Kidney capillary endothelial cell (primary cell): ENCODE measurements at regions not wholly inside any gene's neighbourhood (a gene's known extent, or its start where the extent isn't known, plus 50 kb on each side); places are given as distances from the start of the nearest gene placed in this dataset.
"Not testable (repeated sequence)": the region's sequence is repeated elsewhere in the genome, so short reads cannot be mapped to it uniquely, and the experiment has no call there.

Source experiments
- DNase-seq: peaks from one replicate; pipeline ENCODE4 v3.0.0-alpha.2; 2018; ENCODE audit warnings: low spot score

DNA sequence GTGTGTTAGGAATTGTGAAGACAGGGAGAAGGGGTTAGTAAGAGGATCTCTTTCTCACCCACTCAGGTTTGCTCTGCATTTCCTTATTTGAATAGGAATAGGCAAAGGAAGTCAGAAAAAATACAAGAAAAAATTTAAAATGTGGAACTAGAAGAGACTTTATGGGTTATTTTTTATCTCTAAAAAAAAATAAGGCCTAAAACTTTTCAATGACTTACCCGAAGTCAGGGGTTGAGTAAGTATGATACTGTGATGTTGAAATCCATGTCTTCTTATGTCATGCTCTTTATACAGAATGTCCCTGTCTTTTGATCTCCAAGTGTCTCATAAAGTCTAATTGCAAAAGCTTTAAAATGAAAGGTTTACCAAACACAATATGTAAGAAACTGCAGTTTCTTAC, 148.3 kb upstream of the PIK3R1 start:
- no peak for DNase-seq

DNA sequence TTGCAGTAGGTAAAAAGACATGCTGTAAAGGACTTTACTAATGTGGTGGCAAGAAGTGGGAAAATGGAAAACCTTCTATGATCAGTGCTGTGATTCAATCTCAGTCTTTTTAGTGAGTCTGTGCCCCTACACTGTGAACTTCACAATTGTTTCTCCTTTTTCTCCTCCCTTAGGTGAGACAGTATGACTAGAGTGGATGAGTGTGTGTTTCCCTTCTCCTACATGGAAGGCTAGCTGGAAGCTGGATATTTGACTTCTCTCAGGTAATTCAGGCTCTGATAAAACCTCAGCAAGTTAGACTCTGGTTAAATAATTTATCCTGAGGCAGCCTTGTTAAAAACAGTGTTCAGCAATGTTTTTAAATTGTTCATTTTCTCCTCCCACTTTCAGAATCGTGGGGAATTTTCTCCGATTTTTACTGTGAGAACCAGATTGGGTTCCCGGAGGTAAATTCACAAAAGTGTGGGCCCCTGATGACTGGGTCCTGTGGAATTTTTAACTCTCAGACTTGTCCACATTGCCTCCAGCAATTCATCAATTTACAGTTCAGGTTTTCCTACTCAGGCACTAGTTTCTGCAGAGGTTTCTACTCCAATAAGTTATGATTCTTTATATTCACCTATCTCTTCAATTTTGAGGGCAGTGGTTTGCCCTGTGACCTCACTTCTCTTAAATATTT, 149.1 kb upstream of the PIK3R1 start:
- DNase-seq, result no peak

DNA sequence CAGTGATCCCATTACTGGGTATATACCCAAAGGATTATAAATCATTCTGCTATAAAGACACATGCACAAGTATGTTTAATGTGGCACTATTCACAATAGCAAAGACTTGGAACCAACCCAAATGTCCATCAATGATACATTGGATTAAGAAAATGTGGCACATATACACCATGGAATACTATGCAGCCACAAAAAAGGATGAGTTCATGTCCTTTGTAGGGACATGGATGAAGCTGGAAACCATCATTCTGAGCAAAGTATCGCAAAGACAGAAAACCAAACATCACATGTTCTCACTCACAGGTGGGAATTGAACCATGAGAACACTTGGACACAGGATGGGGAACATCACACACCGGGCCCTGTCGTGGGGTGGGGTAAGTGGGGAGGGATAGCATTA, 150.2 kb upstream of the PIK3R1 start:
- not testable (repeated sequence) for DNase-seq

DNA sequence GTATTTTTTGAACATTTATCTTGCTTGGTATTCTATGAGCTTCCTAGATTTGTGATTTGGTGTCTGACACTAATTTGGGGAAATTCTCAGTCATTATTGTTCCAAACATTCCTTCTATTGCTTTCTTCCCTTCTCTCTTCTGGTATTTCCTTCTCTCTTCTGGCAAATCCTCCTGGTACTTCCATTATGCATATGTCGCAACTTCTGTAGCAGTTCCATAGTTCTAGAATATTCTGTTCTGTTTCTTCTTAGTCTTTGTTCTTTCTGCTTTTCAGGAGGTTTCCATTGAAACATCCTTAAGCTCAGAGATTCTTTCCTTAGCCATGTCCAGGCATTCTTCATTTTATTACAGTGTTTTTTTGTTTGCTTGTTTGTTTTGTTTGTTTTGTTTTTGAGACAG, 155.2 kb upstream of the PIK3R1 start:
- no peak for DNase-seq

DNA sequence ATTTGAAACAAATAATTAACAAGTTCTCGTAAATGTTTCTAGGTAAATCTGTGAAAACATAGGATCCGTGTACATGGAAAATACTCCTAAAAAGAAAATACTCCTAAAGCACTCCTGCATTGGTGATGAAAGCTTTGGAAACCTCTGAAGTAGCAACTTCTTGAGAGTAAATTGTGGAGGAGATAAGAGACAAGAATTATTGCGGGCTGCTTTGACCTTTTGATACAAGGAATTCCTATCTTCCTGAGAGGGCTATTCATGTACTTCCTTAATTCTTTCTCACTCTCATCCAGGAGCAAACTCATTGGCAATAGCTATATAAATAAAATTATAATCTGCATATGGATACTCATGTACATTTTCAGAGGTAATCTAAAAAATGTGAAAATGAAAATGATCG, 158.4 kb upstream of the PIK3R1 start:
- DNase-seq, result no peak

DNA sequence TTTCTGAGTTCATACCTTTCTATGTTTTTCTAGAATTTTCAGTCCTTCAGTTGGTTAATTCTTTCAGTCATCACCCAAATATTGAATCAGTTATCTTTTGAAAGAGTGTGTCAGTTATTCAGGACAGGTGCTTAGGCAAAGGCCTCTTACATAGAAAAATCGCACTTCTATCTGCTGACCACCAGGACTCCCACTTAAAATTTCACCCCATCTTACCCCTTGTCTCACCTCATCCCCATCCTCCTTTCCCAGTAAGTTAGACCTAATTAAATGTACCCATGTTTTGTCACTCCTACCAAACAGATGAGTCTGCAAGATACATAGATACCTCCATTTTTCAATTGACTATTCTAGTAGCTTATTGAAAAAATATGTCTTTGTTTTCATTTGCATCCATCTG, 159.9 kb upstream of the PIK3R1 start:
- DNase-seq, result no peak

DNA sequence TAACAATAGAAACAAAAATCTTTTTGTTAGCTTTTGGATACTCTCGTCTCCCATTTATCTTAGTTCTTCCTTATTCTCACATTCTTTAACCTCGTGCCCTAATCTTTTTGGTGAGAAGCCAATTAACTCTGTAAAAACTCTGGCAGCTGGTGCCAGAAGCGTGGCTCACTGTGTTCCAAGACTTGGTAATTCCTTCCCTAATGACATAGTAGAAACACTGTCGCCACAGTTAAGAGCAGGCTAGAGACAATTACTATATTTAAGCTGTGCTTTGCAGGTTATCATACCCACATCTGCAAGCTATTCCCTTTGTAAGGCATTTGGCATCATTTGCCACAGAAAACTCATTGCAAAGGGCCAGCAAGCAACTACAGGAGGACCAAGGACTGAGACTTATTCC, 160.9 kb upstream of the PIK3R1 start:
- no peak for DNase-seq

DNA sequence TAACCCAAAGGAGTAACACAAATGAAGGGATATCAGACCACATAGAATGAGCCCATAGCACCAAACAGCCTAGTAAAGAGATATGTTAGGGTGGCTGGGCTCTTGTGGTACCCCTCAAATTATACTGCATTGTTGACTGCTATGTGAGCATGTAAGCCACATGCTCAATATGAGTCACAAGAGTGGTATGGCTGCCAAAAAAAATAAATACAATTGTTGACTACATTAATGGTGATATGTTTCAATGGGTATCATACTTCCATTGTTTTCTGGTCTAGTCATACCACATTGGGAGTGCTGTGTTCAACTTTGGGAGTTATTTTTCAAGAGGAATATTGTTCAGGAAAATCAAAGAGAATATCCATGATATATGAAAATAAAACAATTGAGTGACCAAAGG, 162.4 kb upstream of the PIK3R1 start:
- DNase-seq, result peak; percentile 35

DNA sequence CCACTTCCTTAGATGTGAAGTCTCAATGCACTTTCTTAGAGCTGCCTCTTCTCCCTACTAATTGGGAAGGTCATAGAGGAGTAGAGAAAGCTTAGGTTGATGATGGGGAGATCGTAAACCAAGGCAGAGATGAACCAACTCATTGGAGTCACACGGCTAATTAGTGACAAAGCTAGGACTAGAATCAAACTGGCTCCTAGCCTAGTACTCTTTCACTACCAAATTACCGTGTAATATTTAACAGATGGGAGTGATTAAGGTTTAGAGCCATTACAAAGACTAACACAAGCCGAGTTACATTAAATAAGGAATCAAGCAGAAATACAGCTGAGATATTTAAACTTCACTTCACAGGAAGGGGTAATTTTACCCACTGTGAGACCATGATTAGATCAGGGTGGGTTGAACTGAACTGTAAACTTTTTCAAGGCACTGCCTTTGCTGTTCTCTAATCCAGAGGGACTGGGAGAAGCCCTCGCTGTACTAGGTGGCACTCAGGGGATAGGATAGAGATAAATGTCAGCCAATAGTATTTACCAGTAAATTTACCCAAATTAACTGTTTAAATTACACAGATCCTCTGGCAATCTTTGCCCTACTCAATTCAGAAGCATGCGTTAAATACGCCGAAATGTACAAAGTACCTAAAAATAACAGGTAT, 166.4 kb upstream of the PIK3R1 start:
- no peak for DNase-seq

DNA sequence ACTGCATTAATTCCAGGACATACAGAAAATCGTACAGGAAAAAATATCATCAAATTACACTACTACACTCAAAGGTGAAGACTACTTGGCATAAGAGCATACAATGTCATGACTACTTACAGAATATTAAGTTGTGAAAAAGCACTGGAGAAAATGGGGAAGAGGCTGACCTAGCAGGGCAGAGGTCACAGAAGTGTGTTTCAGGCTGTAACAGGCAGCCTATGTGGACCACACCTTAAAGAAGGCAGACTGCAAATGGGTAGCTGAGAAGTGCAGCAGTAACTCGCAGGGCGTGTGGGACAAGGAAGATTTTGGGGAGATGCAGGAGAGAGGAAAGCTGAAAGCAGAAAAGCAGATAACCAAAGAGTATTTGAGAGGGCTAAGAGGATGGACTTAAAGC, 167.0 kb upstream of the PIK3R1 start:
- DNase-seq, result no peak

DNA sequence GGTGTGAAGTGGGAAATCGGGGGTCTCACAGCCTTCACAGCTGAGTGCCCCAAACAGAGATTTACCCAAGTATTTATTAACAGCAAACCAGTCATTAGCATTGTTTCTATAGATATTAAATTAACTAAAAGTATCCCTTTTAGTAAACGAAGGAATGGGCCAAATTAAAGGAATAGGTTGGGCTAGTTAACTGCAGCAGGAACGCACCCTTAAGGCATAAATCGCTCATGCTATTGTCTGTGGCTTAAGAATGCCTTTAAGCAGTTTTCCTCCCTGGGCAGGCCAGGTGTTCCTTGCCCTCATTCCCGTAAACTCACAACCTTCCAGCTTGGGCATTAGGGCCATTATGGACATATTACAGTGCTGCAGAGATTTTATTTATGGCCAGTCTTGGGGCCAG, 167.5 kb upstream of the PIK3R1 start:
- not testable (repeated sequence) for DNase-seq

DNA sequence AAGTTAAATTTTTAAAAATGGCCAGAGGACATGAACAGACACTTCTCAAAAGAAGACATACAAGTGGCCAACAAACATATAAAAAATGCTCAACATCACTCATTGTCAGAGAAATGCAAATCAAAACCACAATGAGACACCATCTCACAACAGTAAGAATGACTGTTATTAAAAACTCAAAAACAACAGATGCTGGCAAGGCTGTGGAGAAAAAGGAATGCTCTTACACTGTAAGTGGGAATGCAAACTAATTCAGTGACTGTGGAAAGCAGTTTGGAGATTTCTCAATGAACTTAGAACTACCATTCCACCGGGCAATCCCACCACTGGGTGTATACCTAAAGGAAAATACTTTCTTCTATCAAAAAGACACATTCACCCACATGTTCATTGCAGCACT, 168.5 kb upstream of the PIK3R1 start:
- no peak for DNase-seq

DNA sequence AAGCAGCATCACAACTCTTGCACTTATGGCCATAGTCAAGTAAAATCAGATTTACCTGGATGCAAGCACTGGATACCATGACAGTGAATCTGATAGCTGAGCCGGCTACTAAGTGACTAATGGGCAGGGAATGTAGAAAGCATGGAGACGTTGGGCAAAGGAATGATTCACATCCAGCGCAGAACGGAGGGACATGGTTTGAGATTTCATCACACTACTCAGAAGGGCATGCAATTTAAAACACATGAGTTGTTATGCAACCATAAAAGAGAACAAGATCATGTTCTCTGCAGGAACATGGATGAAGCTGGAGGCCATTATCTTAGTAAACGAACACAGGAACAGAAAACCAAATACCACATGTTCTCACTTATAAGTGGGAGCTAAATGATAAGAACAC, 169.1 kb upstream of the PIK3R1 start:
- peak; percentile 15 for DNase-seq

DNA sequence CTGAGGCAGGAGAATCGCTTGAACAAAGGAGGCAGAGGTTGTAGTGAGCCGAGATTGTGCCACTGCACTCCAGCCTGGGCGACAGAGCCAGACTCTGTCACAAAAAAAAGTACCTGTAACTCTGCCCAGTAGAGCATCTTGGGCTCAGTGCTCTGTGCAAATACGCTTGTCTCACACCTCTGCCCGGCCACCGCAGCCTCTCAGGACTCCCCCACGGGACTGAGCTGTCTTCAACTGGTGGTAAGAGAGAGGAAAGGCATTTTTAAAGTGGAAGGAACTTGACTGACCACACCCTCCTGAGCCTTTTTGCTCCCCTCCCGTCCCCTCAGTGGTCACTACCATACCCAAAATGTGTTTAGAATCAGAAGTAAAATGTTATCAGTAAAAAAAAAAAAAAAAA, 174.3 kb upstream of the PIK3R1 start:
- DNase-seq, result no peak

DNA sequence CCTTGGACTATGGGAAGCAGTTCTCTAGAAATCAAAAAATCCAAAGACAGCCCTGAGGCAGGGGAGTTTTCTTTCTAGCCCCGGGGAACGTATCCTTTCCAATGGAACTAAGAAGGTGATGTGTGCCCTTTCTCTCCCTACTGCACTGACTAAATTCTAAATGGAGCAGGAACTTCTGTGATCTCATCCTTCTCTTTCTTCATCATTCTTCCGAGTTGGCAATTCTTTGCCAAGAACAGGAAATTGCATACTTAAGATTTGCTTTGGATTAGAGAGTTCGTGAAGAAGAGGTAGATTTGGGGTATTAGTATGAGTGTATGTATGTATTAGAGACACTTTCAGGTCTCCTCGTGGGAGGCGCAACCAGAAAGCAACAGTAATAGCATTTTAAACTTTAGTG, 178.0 kb upstream of the PIK3R1 start:
- DNase-seq, result no peak

DNA sequence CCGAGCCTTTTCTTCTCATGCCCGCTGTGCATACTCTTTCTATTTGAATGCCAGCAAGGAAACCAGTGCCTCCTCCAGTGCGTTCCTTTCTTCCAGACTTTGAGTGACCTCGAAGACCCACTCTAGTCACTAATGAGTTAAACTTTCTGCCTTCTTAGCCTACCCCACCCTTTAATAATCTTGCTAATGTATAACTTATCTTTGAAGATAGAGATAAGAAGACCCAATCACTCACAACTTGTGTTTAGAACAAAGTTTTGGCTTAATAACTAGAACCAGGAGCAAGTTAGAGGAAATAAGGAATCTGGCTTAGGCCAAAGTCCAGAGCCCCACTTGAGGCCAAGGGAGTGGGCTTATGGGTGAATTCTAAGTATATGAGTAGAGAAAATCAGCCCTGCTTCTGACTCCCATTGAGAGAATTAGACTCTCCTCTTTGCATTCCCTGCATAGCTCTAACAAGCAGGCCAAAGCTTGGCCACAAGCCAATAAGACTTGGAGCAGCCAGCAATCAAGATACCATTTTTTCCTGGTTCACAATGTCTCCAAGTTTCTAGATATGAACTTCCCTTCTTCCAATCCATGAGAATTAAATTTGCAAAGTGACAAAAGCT, 181.5 kb upstream of the PIK3R1 start:
- no peak for DNase-seq

DNA sequence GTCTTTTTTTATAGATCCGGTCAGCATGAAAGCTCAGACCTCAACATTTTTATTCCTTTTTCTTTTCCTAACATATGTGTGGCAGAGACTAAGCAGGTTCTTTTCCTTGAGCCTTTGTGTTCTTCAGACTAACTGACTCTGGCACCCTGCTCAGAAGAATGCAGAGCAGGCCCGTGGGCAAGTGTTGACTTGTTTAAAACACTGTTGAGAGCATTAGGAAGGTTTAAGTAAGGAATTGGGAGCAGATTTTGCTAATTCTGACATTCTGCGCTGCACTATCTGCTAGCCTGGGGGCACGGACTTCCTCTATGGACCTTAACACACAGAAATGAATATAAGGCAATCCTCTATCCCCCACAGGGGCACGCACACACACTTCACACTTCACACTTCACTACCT, 182.5 kb upstream of the PIK3R1 start:
- no peak for DNase-seq

DNA sequence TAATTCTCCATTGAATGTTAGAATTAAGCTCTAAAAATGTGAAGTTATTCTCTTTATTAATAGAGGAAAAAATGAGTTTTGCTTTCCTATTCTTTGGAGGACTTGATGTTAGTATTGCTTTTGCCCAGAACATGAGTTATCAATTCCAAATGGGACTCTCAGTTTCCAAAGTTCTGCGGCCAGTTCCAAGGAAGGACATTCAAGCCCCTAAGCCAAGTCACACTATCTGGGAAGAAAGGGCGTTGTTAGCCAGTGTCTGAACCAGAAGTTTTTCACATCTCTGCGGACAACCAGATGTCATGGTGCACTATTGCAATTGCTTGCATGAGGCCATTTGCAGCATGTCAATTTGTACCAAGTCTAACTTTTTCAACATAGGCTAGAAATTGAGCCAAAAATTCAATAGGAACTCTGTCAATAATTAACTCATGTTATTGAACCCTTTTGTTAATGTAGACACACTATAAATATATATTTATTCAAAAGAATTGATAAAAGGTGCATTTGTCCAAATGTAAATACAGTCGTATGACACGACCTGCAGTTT, 183.3 kb upstream of the PIK3R1 start:
- DNase-seq, result no peak

DNA sequence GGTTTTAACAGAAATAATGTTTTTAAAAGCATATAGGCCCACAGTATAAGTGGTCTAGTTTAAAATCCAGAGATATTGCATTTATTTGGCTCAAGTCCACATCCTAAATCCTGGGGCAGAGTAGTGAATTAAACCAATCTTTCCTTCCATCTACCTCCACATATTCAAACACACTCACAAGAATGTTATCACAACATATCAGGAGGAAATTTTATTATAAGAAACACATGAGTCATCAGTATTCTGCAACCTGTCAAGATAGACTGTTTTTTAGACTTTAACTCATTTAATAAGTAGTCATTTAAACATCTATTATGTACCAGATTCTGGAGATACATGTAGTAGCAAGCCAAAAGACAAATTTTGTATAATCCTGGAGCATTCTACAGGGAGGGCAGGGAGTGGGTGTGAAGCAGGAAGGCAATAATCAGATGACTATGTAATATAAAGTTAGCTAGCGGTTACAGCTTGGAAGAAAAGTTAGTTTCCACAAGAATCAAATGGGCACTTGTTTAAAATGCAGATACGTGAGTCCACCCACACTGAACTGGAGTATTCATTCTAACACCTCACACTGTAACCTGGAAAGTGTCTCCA, 187.3 kb upstream of the PIK3R1 start:
- no peak for DNase-seq

DNA sequence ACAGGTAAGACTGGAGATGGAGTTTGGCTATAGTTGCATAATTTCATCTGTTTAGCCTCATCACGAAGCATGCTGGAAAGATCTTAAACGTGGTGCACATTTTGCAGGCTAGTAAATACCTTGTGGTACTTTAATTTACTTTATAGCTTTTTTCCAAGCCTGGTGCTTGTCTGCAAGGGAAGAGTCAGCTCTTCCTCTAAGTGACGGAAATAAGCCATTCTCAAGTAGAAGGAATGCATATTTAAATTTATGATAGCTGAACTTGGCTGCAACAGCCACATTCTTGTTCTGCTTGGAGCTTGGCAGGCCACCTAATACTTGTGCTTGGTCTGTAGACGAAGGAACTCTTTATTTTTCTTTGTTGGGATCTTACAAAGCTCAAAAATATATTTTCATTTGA, 188.0 kb upstream of the PIK3R1 start:
- peak; percentile 5 for DNase-seq

DNA sequence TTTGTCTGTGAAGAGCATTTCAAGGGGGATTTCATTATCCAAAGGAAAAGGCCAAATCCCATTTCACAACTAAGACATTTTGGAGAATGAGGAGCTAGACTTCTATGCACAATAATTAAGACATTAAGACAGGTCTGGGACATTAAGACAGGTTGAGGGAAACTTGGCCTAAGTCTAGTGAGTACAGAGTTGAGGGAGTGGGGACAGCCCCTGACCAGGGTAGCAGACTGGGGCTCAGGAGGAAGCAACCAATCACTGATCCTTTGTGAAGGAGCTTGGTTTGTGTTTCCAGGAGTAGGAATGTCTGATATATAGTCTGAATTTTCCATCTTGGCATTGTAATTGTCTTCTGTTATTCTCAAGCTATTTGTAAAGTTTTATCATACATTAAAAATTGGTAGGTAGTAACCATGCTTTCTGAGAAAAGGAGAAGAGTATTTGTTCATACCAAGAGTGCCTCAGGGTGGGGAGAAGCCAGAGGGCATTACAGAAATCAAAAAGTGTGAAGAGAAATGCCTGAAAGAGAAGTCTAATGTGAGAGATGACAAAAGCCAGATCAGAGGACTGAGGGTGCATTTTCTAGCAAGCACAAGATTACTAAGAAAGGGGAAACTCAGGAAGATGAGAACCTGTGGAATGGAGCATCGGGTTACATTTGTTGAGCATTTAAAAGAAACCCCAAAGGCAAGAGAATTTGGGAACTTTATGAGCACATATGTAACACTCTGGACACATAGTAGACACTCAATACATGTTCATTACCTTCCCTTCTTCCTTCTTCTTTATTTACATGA, 189.3 kb upstream of the PIK3R1 start:
- no peak for DNase-seq

DNA sequence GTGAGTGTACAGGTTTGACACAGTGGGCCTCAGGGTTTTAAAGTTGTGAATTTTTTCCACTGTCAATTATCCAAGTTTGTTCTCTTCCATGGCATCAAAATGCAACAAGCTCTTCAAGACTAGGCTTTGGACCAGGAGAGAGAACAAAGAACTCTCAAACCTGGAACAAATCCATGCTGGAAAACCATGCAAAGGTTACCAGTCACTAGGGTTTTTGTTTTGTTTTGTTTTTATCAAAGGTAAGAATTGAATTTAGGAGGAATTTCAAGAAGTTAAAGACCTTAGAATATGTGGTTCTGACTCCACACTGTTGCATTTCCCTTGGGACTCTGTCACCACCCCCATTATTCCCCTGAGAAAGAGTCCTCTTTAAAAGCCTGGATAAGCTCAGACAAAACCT, 191.1 kb upstream of the PIK3R1 start:
- no peak for DNase-seq
